Sigmoid colon (tissue), 6 donors: ENCODE measurements at regions not wholly inside any gene's neighbourhood (a gene's known extent, or its start where the extent isn't known, plus 50 kb on each side); places are given as distances from the start of the nearest gene placed in this dataset.

Experiments used
- DNase-seq: peaks from one replicate; pipeline ENCODE4 v3.0.0-alpha.2; 2019
- H3K27ac ChIP-seq, 4 donors: fragments of 200-600 bp; sonication (generic); one replicate each; pipeline ENCODE4 v1.5.1; 2016 to 2019; ENCODE audit warnings: mild to moderate bottlenecking in 1 of 4
- H3K27me3 ChIP-seq, 3 donors: fragments of 200-600 bp; sonication (generic); one replicate each; pipeline ENCODE4 v1.5.1; 2019; ENCODE audit warnings: mild to moderate bottlenecking in 1 of 3
- H3K36me3 ChIP-seq, 4 donors: fragments of 200-600 bp; sonication (generic); one replicate each; pipeline ENCODE4 v1.5.1; 2016 to 2019
- H3K4me1 ChIP-seq, 4 donors: fragments of 200-600 bp; sonication (generic); one replicate each; pipeline ENCODE4 v1.5.1; 2017 to 2019
- H3K4me3 ChIP-seq, 4 donors: fragments of 200-600 bp; sonication (generic); one replicate each; pipeline ENCODE4 v1.5.1; 2017 to 2019; ENCODE audit warnings: mild to moderate bottlenecking in 2 of 4, moderate library complexity in 1 of 4
- H3K9me3 ChIP-seq, 4 donors: fragments of 200-600 bp in 3 of 4; sonication (generic) in 3 of 4; one replicate each; pipeline versions ENCODE4 v1.5.1 to v1.6.1; 2013 to 2019
- CTCF ChIP-seq, 4 experiments: fragments of 450-650 bp in 3 of 4; fragments of 200-600 bp in 1 of 4; IDR thresholded peaks; one replicate each; pipeline ENCODE4 v1.5.1; 2016 to 2019; ENCODE audit warnings: antibody characterized with exemption in 4 of 4, mild to moderate bottlenecking in 3 of 4, moderate library complexity in 2 of 4
- EP300 ChIP-seq, 4 donors: sonication (generic); formaldehyde crosslinking; IDR thresholded peaks; one replicate each; pipeline ENCODE4 v1.6.1; 2017; ENCODE audit warnings: antibody characterized with exemption in 4 of 4
- POLR2A ChIP-seq, 2 donors: fragments of 450-650 bp; IDR thresholded peaks; one replicate each; pipeline ENCODE4 v1.6.1; 2016; ENCODE audit warnings: antibody characterized with exemption in 2 of 2, mild to moderate bottlenecking in 2 of 2, moderate library complexity in 2 of 2
- POLR2AphosphoS5 ChIP-seq, 4 donors: sonication (generic); formaldehyde crosslinking; IDR thresholded peaks; one replicate each; pipeline ENCODE4 v1.6.1; 2017; ENCODE audit warnings: antibody characterized with exemption in 4 of 4
- WGBS, 2 donors: extraction: QIAGEN DNeasy Blood & Tissue Kit; methylation state at CpG; one replicate each; pipeline ENCODE4 v1.1.7; 2013; 5-methylcytosine and 5-hydroxymethylcytosine counted together
- intact Hi-C: fragments of 100-400 bp; cut with DNase I; formaldehyde crosslinking; loops from one replicate; pipeline ENCODE4 v1.15.1; 2023
- donor health status: healthy with polysubstance abuse.
- donor health status: healthy.

- DNase-seq = no peak
- Histone ChIP-seq H3K36me3 (no peaks in the 10 kb centered on the region), H3K27me3 (no peaks in the 10 kb centered on the region), H3K9me3 (no peaks in the 10 kb centered on the region), H3K4me1 (peaks cover 0 to 59% (median 51%) of the 10 kb centered on the region in 4 donors), H3K4me3 (no peak overlapping the region), H3K27ac (peak overlapping the region in 3 of 4 donors; percentile 1 to 74 (median 69))
- intact Hi-C loops = no loop called here
- 79 to 82% methylated on average over 14 of the region's 14 CpGs for WGBS, 2 donors
- no peak for TF ChIP-seq EP300 (IDR thresholded peaks at IDR 0.05)
- TF ChIP-seq POLR2A (IDR thresholded peaks at IDR 0.05) = no peak
- no peak for TF ChIP-seq CTCF (IDR thresholded peaks at IDR 0.05)
- TF ChIP-seq POLR2AphosphoS5 (IDR thresholded peaks at IDR 0.05) = no peak
Measured at GRCh38 chr15:62428851-62429598, 263.9 kb upstream of the C2CD4B start.

GRCh38 chr15:62430056-62430455 is 265.0 kb upstream of the C2CD4B start:
- peaks cover 0 to 59% (median 51%) of the 10 kb centered on the region in 4 donors for H3K4me1 ChIP-seq
- intact Hi-C loops = no loop called here
- 81 to 86% methylated on average over 2 of the region's 2 CpGs for WGBS, 2 donors

GRCh38 chr15:62430552-62430951 is 265.5 kb upstream of the C2CD4B start:
- WGBS, 2 donors = 86 to 91% methylated on average over 4 of the region's 4 CpGs
- H3K27me3 ChIP-seq = no peaks in the 10 kb centered on the region
- H3K4me3 ChIP-seq = no peak overlapping the region
- intact Hi-C loops = no loop called here
- TF ChIP-seq EP300 (IDR thresholded peaks at IDR 0.05) (no peak), POLR2A (IDR thresholded peaks at IDR 0.05) (no peak), POLR2AphosphoS5 (IDR thresholded peaks at IDR 0.05) (no peak), CTCF (IDR thresholded peaks at IDR 0.05) (no peak)
- H3K9me3 ChIP-seq = no peaks in the 10 kb centered on the region
- peak overlapping the region in 3 of 4 donors; percentile 1 to 74 (median 69) for H3K27ac ChIP-seq
- H3K36me3 ChIP-seq = no peaks in the 10 kb centered on the region
- DNase-seq = no peak
- peaks cover 0 to 59% (median 51%) of the 10 kb centered on the region in 4 donors for H3K4me1 ChIP-seq

More at GRCh38 chr15:62430056-62430455, 265.0 kb upstream of the C2CD4B start:
- Histone ChIP-seq H3K27ac (peak overlapping the region in 3 of 4 donors; percentile 1 to 74 (median 69)), H3K27me3 (no peaks in the 10 kb centered on the region), H3K36me3 (no peaks in the 10 kb centered on the region), H3K4me3 (no peak overlapping the region), H3K9me3 (no peaks in the 10 kb centered on the region)
- TF ChIP-seq POLR2AphosphoS5 (IDR thresholded peaks at IDR 0.05) (peak in 2 of 4 donors; percentile 20 to 50), EP300 (IDR thresholded peaks at IDR 0.05) (no peak), POLR2A (IDR thresholded peaks at IDR 0.05) (no peak), CTCF (IDR thresholded peaks at IDR 0.05) (no peak)
- no peak for DNase-seq

- TF ChIP-seq POLR2AphosphoS5 (IDR thresholded peaks at IDR 0.05) (no peak), POLR2A (IDR thresholded peaks at IDR 0.05) (no peak), EP300 (IDR thresholded peaks at IDR 0.05) (no peak), CTCF (IDR thresholded peaks at IDR 0.05) (no peak)
- no peaks in the 10 kb centered on the region for H3K27me3 ChIP-seq
- intact Hi-C loops = no loop called here
- peak overlapping the region in 3 of 4 donors; percentile 52 to 74 (median 69) for H3K27ac ChIP-seq
- DNase-seq = no peak
- no peaks in the 10 kb centered on the region for H3K9me3 ChIP-seq
- 60 to 77% methylated on average over 6 of the region's 6 CpGs for WGBS, 2 donors
- H3K4me1 ChIP-seq = peaks cover 0 to 57% (median 50%) of the 10 kb centered on the region in 4 donors
- H3K36me3 ChIP-seq = no peaks in the 10 kb centered on the region
- no peak overlapping the region for H3K4me3 ChIP-seq
Measured at GRCh38 chr15:62431008-62431797, 266.1 kb upstream of the C2CD4B start.
